ENCODE measurements at regions not wholly inside any gene's neighbourhood (a gene's known extent, or its start where the extent isn't known, plus 50 kb on each side); places are given as distances from the start of the nearest gene placed in this dataset.
"Not testable (repeated sequence)": the region's sequence is repeated elsewhere in the genome, so short reads cannot be mapped to it uniquely, and the experiment has no call there.

DNA sequence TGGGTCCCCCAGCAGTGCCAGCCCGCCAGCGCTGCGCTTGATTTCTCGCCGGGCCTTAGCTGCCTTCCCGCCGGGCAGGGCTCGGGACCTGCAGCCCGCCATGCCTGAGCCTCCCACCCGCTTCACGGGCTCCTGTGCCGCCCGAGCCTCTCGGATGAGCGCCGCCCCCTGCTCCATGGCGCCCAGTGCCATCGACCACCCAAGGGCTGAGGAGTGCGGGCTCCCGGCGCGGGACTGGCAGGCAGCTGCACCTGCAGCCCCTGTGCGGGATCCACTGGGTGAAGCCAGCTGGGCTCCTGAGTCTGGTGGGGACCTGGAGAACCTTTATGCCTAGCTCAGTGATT, 489.8 kb upstream of the ZFP42 start:
- not testable (repeated sequence) for TF ChIP-seq ZNF274 (IDR thresholded peaks at IDR 0.05; ENCODE audit: low read depth, low read length); YY1 (IDR thresholded peaks at IDR 0.05; ENCODE audit: insufficient read depth, insufficient read length)

Data from NT2/D1 (cell line).